KMS-11 (cell line): ENCODE measurements at regions not wholly inside any gene's neighbourhood (a gene's known extent, or its start where the extent isn't known, plus 50 kb on each side); places are given as distances from the start of the nearest gene placed in this dataset.

Experiments
- H2AFZ ChIP-seq: fragments of 200-600 bp; sonication (generic); 2 replicates; pipeline ENCODE4 v1.6.1; 2016; ENCODE audit warnings: antibody characterized with exemption, mixed run types, low read depth
- H3K27ac ChIP-seq: fragments of 200-600 bp; sonication (generic); 2 replicates; pipeline ENCODE4 v1.6.1; 2016; ENCODE audit warnings: mild to moderate bottlenecking, mixed run types
- H3K27me3 ChIP-seq: fragments of 200-600 bp; sonication (generic); 2 replicates; pipeline ENCODE4 v1.6.1; 2017; ENCODE audit warnings: mild to moderate bottlenecking, low read depth, mixed run types, moderate library complexity; ENCODE audit not compliant: insufficient read depth
- H3K36me3 ChIP-seq: fragments of 200-600 bp; sonication (generic); 2 replicates; pipeline ENCODE4 v1.6.1; 2017; ENCODE audit warnings: mild to moderate bottlenecking, mixed run types; ENCODE audit not compliant: insufficient read depth
- H3K4me1 ChIP-seq: fragments of 200-600 bp; sonication (generic); 2 replicates; pipeline ENCODE4 v1.6.1; 2016; ENCODE audit warnings: mild to moderate bottlenecking, low read depth, mixed run types; ENCODE audit not compliant: poor library complexity, severe bottlenecking
- H3K4me2 ChIP-seq: fragments of 200-600 bp; sonication (generic); 2 replicates; pipeline ENCODE4 v1.7.0; 2016; ENCODE audit warnings: mild to moderate bottlenecking, mixed run types
- H3K4me3 ChIP-seq: fragments of 200-600 bp; sonication (generic); IDR thresholded peaks from 2 replicates; pipeline ENCODE4 v1.6.1; 2017; ENCODE audit warnings: low read depth, low read length, mixed read lengths; ENCODE audit not compliant: insufficient read depth
- H3K79me2 ChIP-seq: fragments of 200-600 bp; sonication (generic); 2 replicates; pipeline ENCODE4 v1.6.1; 2016; ENCODE audit warnings: low read depth, mixed run types; ENCODE audit not compliant: insufficient read depth
- H3K9ac ChIP-seq: fragments of 200-600 bp; sonication (generic); 2 replicates; pipeline ENCODE4 v1.6.1; 2016; ENCODE audit warnings: mild to moderate bottlenecking, mixed run types
- H4K20me1 ChIP-seq: fragments of 200-600 bp; sonication (generic); 2 replicates; pipeline ENCODE4 v1.6.1; 2016; ENCODE audit warnings: mild to moderate bottlenecking, mixed run types; ENCODE audit not compliant: insufficient read depth
- CTCF ChIP-seq: fragments of 200-600 bp; sonication (generic); conservative IDR thresholded peaks from 2 replicates; pipeline ENCODE4 v1.6.1; 2017; ENCODE audit warnings: low read depth, mild to moderate bottlenecking, antibody characterized with exemption, low read length, moderate library complexity, mixed read lengths

DNA sequence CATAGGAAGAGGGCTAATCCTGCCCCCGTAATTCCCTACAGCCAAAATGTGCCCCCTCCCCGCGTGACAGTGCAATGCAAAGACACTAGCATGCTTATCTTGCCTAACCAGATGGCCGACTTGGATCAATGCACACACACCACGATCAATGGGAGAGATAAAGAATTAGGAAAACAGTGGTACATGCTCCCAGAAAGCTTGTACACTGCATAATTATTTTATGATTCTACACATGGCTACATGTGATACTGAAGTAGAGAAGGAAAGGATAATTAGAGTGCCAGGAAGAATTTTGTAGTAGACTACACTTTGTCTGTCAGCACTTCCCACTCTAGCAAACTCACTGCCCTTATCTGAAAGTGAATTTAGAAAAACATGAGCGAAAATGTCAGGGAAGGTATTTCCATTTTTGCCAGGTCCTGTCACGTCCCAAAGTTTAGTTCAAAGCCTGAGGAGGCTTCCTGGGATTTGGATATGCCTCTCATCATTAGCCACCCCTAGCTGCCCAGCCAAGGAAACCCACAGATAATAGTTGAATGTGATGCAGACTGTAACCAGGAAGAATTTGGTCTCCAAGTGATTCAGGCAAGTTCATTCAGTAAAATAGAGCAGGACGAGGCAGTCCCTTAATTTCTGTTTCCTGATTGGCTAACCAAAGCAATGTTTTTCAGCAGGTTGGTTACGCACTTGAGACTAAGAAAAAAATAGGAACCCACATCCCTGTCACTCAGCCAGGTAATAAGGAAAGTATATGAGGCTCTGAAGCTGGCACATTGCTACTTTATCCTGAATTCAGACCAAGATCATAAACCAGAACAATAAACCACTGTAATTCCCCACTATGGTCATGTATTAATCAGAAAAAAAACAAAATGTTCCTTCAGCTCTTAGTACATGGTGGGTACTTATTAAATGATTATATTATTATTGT is 199.6 kb upstream of the OTX2 start:
- Histone ChIP-seq H3K36me3 (no peaks in the 10 kb centered on the region), H4K20me1 (no peaks in the 10 kb centered on the region), H3K4me1 (no peaks in the 10 kb centered on the region), H3K4me3 (no peak overlapping the region), H2AFZ (no peak overlapping the region), H3K79me2 (no peaks in the 10 kb centered on the region), H3K4me2 (no peak overlapping the region), H3K9ac (no peak overlapping the region), H3K27me3 (no peaks in the 10 kb centered on the region), H3K27ac (no peak overlapping the region)
- no peak for TF ChIP-seq CTCF

- Histone ChIP-seq H3K4me2 (no peak overlapping the region), H3K79me2 (no peaks in the 10 kb centered on the region), H3K27me3 (no peaks in the 10 kb centered on the region), H2AFZ (no peak overlapping the region), H3K4me3 (no peak overlapping the region), H3K27ac (no peak overlapping the region), H4K20me1 (no peaks in the 10 kb centered on the region), H3K36me3 (no peaks in the 10 kb centered on the region), H3K9ac (no peak overlapping the region), H3K4me1 (no peaks in the 10 kb centered on the region)
- TF ChIP-seq CTCF, result no peak
These were observed 198.3 kb upstream of the OTX2 start for GRCh38 chr14:57008534-57008933.

GRCh38 chr14:56998728-56999127 is 188.4 kb upstream of the OTX2 start:
- no peaks in the 10 kb centered on the region for H3K4me1 ChIP-seq
- no peak overlapping the region for H3K4me3 ChIP-seq
- H3K9ac ChIP-seq, result no peak overlapping the region
- H3K36me3 ChIP-seq, result no peaks in the 10 kb centered on the region
- H3K27ac ChIP-seq, result no peak overlapping the region
- no peaks in the 10 kb centered on the region for H3K27me3 ChIP-seq
- no peak overlapping the region for H2AFZ ChIP-seq
- no peak overlapping the region for H3K4me2 ChIP-seq
- H3K79me2 ChIP-seq, result no peaks in the 10 kb centered on the region
- no peak for TF ChIP-seq CTCF
- no peaks in the 10 kb centered on the region for H4K20me1 ChIP-seq

GRCh38 chr14:56996721-56997399 is 186.6 kb upstream of the OTX2 start:
- Histone ChIP-seq H3K79me2 (no peaks in the 10 kb centered on the region), H3K4me2 (no peak overlapping the region), H4K20me1 (no peaks in the 10 kb centered on the region), H3K27me3 (no peaks in the 10 kb centered on the region), H3K9ac (no peak overlapping the region), H3K4me1 (no peaks in the 10 kb centered on the region), H3K4me3 (no peak overlapping the region), H3K27ac (no peak overlapping the region), H2AFZ (no peak overlapping the region), H3K36me3 (no peaks in the 10 kb centered on the region)
- TF ChIP-seq CTCF, result no peak
